ENCODE measurements at regions not wholly inside any gene's neighbourhood (a gene's known extent, or its start where the extent isn't known, plus 50 kb on each side); places are given as distances from the start of the nearest gene placed in this dataset.

DNA sequence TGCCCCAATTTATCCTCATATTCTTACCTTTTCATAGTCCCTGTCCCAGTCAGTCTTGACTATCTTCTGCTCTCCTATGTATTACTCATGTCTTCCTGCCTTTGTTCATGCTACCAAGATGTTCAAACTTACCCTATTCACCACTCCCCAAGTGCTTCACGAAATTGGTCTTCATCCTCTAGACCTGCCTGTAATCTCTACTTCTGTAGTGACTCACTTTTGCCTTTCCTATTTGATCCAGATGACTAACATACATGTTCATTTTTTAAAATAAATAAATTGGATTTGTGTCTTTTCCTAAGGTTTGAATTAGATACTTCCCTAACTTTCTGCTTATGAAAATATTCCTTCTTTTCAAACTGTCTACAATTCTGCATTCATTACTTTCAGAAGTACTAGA is 107.7 kb upstream of the PPM1H start:
- CTCF ChIA-PET, result no interaction called here
- no peak for TF ChIP-seq TEAD4 (CRISPR knock-in tag; IDR thresholded peaks at IDR 0.05)
- TF ChIP-seq, protein P1, sequence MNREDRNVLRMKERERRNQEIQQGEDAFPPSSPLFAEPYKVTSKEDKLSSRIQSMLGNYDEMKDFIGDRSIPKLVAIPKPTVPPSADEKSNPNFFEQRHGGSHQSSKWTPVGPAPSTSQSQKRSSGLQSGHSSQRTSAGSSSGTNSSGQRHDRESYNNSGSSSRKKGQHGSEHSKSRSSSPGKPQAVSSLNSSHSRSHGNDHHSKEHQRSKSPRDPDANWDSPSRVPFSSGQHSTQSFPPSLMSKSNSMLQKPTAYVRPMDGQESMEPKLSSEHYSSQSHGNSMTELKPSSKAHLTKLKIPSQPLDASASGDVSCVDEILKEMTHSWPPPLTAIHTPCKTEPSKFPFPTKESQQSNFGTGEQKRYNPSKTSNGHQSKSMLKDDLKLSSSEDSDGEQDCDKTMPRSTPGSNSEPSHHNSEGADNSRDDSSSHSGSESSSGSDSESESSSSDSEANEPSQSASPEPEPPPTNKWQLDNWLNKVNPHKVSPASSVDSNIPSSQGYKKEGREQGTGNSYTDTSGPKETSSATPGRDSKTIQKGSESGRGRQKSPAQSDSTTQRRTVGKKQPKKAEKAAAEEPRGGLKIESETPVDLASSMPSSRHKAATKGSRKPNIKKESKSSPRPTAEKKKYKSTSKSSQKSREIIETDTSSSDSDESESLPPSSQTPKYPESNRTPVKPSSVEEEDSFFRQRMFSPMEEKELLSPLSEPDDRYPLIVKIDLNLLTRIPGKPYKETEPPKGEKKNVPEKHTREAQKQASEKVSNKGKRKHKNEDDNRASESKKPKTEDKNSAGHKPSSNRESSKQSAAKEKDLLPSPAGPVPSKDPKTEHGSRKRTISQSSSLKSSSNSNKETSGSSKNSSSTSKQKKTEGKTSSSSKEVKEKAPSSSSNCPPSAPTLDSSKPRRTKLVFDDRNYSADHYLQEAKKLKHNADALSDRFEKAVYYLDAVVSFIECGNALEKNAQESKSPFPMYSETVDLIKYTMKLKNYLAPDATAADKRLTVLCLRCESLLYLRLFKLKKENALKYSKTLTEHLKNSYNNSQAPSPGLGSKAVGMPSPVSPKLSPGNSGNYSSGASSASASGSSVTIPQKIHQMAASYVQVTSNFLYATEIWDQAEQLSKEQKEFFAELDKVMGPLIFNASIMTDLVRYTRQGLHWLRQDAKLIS (CRISPR knock-in tag; IDR thresholded peaks at IDR 0.05; ENCODE audit: borderline replicate concordance), result no peak
- TF ChIP-seq ELF4 (CRISPR knock-in tag; IDR thresholded peaks at IDR 0.05; ENCODE audit: low read depth), result no peak
- no peak for TF ChIP-seq ZNF317 (CRISPR knock-in tag; IDR thresholded peaks at IDR 0.05; ENCODE audit: borderline replicate concordance, low read depth)
- TF ChIP-seq, protein P2, sequence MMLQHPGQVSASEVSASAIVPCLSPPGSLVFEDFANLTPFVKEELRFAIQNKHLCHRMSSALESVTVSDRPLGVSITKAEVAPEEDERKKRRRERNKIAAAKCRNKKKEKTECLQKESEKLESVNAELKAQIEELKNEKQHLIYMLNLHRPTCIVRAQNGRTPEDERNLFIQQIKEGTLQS (CRISPR knock-in tag; conservative IDR thresholded peaks at IDR 0.05), result no peak
- TF ChIP-seq, protein P3, sequence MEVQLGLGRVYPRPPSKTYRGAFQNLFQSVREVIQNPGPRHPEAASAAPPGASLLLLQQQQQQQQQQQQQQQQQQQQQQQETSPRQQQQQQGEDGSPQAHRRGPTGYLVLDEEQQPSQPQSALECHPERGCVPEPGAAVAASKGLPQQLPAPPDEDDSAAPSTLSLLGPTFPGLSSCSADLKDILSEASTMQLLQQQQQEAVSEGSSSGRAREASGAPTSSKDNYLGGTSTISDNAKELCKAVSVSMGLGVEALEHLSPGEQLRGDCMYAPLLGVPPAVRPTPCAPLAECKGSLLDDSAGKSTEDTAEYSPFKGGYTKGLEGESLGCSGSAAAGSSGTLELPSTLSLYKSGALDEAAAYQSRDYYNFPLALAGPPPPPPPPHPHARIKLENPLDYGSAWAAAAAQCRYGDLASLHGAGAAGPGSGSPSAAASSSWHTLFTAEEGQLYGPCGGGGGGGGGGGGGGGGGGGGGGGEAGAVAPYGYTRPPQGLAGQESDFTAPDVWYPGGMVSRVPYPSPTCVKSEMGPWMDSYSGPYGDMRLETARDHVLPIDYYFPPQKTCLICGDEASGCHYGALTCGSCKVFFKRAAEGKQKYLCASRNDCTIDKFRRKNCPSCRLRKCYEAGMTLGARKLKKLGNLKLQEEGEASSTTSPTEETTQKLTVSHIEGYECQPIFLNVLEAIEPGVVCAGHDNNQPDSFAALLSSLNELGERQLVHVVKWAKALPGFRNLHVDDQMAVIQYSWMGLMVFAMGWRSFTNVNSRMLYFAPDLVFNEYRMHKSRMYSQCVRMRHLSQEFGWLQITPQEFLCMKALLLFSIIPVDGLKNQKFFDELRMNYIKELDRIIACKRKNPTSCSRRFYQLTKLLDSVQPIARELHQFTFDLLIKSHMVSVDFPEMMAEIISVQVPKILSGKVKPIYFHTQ (CRISPR knock-in tag; IDR thresholded peaks at IDR 0.05), result no peak
- TF ChIP-seq, protein P4, sequence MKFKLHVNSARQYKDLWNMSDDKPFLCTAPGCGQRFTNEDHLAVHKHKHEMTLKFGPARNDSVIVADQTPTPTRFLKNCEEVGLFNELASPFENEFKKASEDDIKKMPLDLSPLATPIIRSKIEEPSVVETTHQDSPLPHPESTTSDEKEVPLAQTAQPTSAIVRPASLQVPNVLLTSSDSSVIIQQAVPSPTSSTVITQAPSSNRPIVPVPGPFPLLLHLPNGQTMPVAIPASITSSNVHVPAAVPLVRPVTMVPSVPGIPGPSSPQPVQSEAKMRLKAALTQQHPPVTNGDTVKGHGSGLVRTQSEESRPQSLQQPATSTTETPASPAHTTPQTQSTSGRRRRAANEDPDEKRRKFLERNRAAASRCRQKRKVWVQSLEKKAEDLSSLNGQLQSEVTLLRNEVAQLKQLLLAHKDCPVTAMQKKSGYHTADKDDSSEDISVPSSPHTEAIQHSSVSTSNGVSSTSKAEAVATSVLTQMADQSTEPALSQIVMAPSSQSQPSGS (CRISPR knock-in tag; IDR thresholded peaks at IDR 0.05; ENCODE audit: borderline replicate concordance, low read depth), result no peak
- no peak for TF ChIP-seq SP1 (CRISPR knock-in tag; conservative IDR thresholded peaks at IDR 0.05)
- TF ChIP-seq ZBTB21 (CRISPR knock-in tag; IDR thresholded peaks at IDR 0.05; ENCODE audit: borderline replicate concordance), result no peak
- TF ChIP-seq ZNF138 (CRISPR knock-in tag; conservative IDR thresholded peaks at IDR 0.05), result no peak
- TF ChIP-seq, protein P5, sequence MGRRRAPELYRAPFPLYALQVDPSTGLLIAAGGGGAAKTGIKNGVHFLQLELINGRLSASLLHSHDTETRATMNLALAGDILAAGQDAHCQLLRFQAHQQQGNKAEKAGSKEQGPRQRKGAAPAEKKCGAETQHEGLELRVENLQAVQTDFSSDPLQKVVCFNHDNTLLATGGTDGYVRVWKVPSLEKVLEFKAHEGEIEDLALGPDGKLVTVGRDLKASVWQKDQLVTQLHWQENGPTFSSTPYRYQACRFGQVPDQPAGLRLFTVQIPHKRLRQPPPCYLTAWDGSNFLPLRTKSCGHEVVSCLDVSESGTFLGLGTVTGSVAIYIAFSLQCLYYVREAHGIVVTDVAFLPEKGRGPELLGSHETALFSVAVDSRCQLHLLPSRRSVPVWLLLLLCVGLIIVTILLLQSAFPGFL (CRISPR knock-in tag; IDR thresholded peaks at IDR 0.05; ENCODE audit: borderline replicate concordance), result no peak
- no peak for TF ChIP-seq RELA (CRISPR knock-in tag; IDR thresholded peaks at IDR 0.05; ENCODE audit: borderline replicate concordance)
- TF ChIP-seq, protein P6, sequence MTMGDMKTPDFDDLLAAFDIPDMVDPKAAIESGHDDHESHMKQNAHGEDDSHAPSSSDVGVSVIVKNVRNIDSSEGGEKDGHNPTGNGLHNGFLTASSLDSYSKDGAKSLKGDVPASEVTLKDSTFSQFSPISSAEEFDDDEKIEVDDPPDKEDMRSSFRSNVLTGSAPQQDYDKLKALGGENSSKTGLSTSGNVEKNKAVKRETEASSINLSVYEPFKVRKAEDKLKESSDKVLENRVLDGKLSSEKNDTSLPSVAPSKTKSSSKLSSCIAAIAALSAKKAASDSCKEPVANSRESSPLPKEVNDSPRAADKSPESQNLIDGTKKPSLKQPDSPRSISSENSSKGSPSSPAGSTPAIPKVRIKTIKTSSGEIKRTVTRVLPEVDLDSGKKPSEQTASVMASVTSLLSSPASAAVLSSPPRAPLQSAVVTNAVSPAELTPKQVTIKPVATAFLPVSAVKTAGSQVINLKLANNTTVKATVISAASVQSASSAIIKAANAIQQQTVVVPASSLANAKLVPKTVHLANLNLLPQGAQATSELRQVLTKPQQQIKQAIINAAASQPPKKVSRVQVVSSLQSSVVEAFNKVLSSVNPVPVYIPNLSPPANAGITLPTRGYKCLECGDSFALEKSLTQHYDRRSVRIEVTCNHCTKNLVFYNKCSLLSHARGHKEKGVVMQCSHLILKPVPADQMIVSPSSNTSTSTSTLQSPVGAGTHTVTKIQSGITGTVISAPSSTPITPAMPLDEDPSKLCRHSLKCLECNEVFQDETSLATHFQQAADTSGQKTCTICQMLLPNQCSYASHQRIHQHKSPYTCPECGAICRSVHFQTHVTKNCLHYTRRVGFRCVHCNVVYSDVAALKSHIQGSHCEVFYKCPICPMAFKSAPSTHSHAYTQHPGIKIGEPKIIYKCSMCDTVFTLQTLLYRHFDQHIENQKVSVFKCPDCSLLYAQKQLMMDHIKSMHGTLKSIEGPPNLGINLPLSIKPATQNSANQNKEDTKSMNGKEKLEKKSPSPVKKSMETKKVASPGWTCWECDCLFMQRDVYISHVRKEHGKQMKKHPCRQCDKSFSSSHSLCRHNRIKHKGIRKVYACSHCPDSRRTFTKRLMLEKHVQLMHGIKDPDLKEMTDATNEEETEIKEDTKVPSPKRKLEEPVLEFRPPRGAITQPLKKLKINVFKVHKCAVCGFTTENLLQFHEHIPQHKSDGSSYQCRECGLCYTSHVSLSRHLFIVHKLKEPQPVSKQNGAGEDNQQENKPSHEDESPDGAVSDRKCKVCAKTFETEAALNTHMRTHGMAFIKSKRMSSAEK (CRISPR knock-in tag; IDR thresholded peaks at IDR 0.05; ENCODE audit: borderline replicate concordance), result no peak
- TF ChIP-seq NFYB (CRISPR knock-in tag; conservative IDR thresholded peaks at IDR 0.05; ENCODE audit: low read depth), result no peak

More for the DNA sequence above, 107.7 kb upstream of the PPM1H start:
- Mint-ChIP-seq H3K27ac (no peak overlapping the region), H3K4me1 (no peaks in the 10 kb centered on the region), H3K9me3 (no peaks in the 10 kb centered on the region), H3K36me3 (no peaks in the 10 kb centered on the region), H3K4me3 (no peak overlapping the region), H3K27me3 (ENCODE audit: low read depth) (no peaks in the 10 kb centered on the region)
- POLR2A ChIA-PET, result no interaction called here
- ATAC-seq, result no peak
- DNase-seq (ENCODE audit: low spot score), result no peak
